ENCODE measurements at regions not wholly inside any gene's neighbourhood (a gene's known extent, or its start where the extent isn't known, plus 50 kb on each side); places are given as distances from the start of the nearest gene placed in this dataset.
"Not testable (repeated sequence)": the region's sequence is repeated elsewhere in the genome, so short reads cannot be mapped to it uniquely, and the experiment has no call there.

- Histone ChIP-seq H2AFZ (ENCODE audit: low read depth, low read length) (no peak overlapping the region), H3K4me3 (ENCODE audit: low read length) (no peak overlapping the region), H3K9ac (ENCODE audit: low read length) (no peak overlapping the region), H3K79me2 (ENCODE audit: low read length) (no peaks in the 10 kb centered on the region), H3K27ac (ENCODE audit: low read length) (no peak overlapping the region), H3K4me1 (ENCODE audit: low read length) (no peaks in the 10 kb centered on the region), H3K27me3 (ENCODE audit: low read depth, low read length) (no peaks in the 10 kb centered on the region), H3K36me3 (replicated peaks; ENCODE audit: low read depth, low read length) (no peaks in the 10 kb centered on the region), H3K9me3 (ENCODE audit: insufficient read depth, low read length) (no peaks in the 10 kb centered on the region), H4K20me1 (ENCODE audit: insufficient read depth, low read length) (no peaks in the 10 kb centered on the region), H3K4me2 (ENCODE audit: low read length) (no peak overlapping the region)
- TF ChIP-seq EZH2phosphoT487 (IDR thresholded peaks at IDR 0.05; ENCODE audit: low read depth) = no peak
Measured at GRCh38 chr1:58060559-58061170, 485.9 kb downstream of the OMA1 start.

GRCh38 chr1:58059789-58060188 is 486.7 kb downstream of the OMA1 start:
- Histone ChIP-seq H4K20me1 (ENCODE audit: insufficient read depth, low read length) (no peaks in the 10 kb centered on the region), H3K27me3 (ENCODE audit: low read depth, low read length) (no peaks in the 10 kb centered on the region), H3K36me3 (replicated peaks; ENCODE audit: low read depth, low read length) (no peaks in the 10 kb centered on the region), H3K4me3 (ENCODE audit: low read length) (no peak overlapping the region), H3K9ac (ENCODE audit: low read length) (no peak overlapping the region), H3K4me2 (ENCODE audit: low read length) (no peak overlapping the region), H3K4me1 (ENCODE audit: low read length) (no peaks in the 10 kb centered on the region), H3K79me2 (ENCODE audit: low read length) (no peaks in the 10 kb centered on the region), H2AFZ (ENCODE audit: low read depth, low read length) (no peak overlapping the region), H3K9me3 (ENCODE audit: insufficient read depth, low read length) (no peaks in the 10 kb centered on the region), H3K27ac (ENCODE audit: low read length) (no peak overlapping the region)
- TF ChIP-seq EZH2phosphoT487 (IDR thresholded peaks at IDR 0.05; ENCODE audit: low read depth) = no peak
- TF ChIP-seq CTCF (IDR thresholded peaks at IDR 0.05; ENCODE audit: low read depth, low read length) = no peak

- Histone ChIP-seq H3K27ac (ENCODE audit: low read length) (no peak overlapping the region), H3K79me2 (ENCODE audit: low read length) (no peaks in the 10 kb centered on the region), H3K27me3 (ENCODE audit: low read depth, low read length) (no peaks in the 10 kb centered on the region), H3K4me1 (ENCODE audit: low read length) (no peaks in the 10 kb centered on the region), H3K36me3 (replicated peaks; ENCODE audit: low read depth, low read length) (no peaks in the 10 kb centered on the region), H2AFZ (ENCODE audit: low read depth, low read length) (no peak overlapping the region), H3K4me3 (ENCODE audit: low read length) (no peak overlapping the region), H4K20me1 (ENCODE audit: insufficient read depth, low read length) (no peaks in the 10 kb centered on the region), H3K9me3 (ENCODE audit: insufficient read depth, low read length) (no peaks in the 10 kb centered on the region), H3K4me2 (ENCODE audit: low read length) (no peak overlapping the region), H3K9ac (ENCODE audit: low read length) (no peak overlapping the region)
- TF ChIP-seq CTCF (IDR thresholded peaks at IDR 0.05; ENCODE audit: low read depth, low read length) (no peak), EZH2phosphoT487 (IDR thresholded peaks at IDR 0.05; ENCODE audit: low read depth) (no peak)
Measured at GRCh38 chr1:58058323-58058722, 488.2 kb downstream of the OMA1 start.

- H3K27ac ChIP-seq (ENCODE audit: low read length) = no peak overlapping the region
- no peaks in the 10 kb centered on the region for H4K20me1 ChIP-seq (ENCODE audit: insufficient read depth, low read length)
- H3K27me3 ChIP-seq (ENCODE audit: low read depth, low read length) = no peaks in the 10 kb centered on the region
- no peaks in the 10 kb centered on the region for H3K36me3 ChIP-seq (replicated peaks; ENCODE audit: low read depth, low read length)
- H3K4me2 ChIP-seq (ENCODE audit: low read length) = no peak overlapping the region
- TF ChIP-seq EZH2phosphoT487 (IDR thresholded peaks at IDR 0.05; ENCODE audit: low read depth) = no peak
- TF ChIP-seq CTCF (IDR thresholded peaks at IDR 0.05; ENCODE audit: low read depth, low read length) = no peak
- H2AFZ ChIP-seq (ENCODE audit: low read depth, low read length) = no peak overlapping the region
- H3K4me1 ChIP-seq (ENCODE audit: low read length) = no peaks in the 10 kb centered on the region
- no peak overlapping the region for H3K4me3 ChIP-seq (ENCODE audit: low read length)
- H3K79me2 ChIP-seq (ENCODE audit: low read length) = no peaks in the 10 kb centered on the region
- no peak overlapping the region for H3K9ac ChIP-seq (ENCODE audit: low read length)
- H3K9me3 ChIP-seq (ENCODE audit: insufficient read depth, low read length) = no peaks in the 10 kb centered on the region
Measured at GRCh38 chr1:58057826-58058225, 488.7 kb downstream of the OMA1 start.

- H3K9me3 ChIP-seq (ENCODE audit: insufficient read depth, low read length); H3K36me3 ChIP-seq (replicated peaks; ENCODE audit: low read depth, low read length); H3K4me3 ChIP-seq (ENCODE audit: low read length); H3K9ac ChIP-seq (ENCODE audit: low read length); H3K4me1 ChIP-seq (ENCODE audit: low read length); H3K27ac ChIP-seq (ENCODE audit: low read length); H3K79me2 ChIP-seq (ENCODE audit: low read length); H2AFZ ChIP-seq (ENCODE audit: low read depth, low read length); H4K20me1 ChIP-seq (ENCODE audit: insufficient read depth, low read length); H3K4me2 ChIP-seq (ENCODE audit: low read length); H3K27me3 ChIP-seq (ENCODE audit: low read depth, low read length): not testable (repeated sequence)
Measured at GRCh38 chr1:58051187-58051586, 495.3 kb downstream of the OMA1 start.
